Ovary (tissue), 3 donors: ENCODE measurements at regions not wholly inside any gene's neighbourhood (a gene's known extent, or its start where the extent isn't known, plus 50 kb on each side); places are given as distances from the start of the nearest gene placed in this dataset.

Experiments
- EP300 ChIP-seq: sonication (generic); formaldehyde crosslinking; IDR thresholded peaks from one replicate; pipeline ENCODE4 v1.6.1; 2017; ENCODE audit warnings: antibody characterized with exemption
- POLR2A ChIP-seq: fragments of 450-650 bp; IDR thresholded peaks from one replicate; pipeline ENCODE4 v1.6.1; 2017; ENCODE audit warnings: antibody characterized with exemption, mild to moderate bottlenecking, moderate library complexity
- TF ChIP-seq, protein P1 (sequence below), 3 donors: fragments of 450-650 bp in 2 of 3; fragments of 200-600 bp in 1 of 3; IDR thresholded peaks; one replicate each; pipeline versions ENCODE4 v1.5.1 to v1.8.0; 2016 to 2022; ENCODE audit warnings: antibody characterized with exemption in 3 of 3, mild to moderate bottlenecking in 1 of 3
- donor health status: DM: no; HTN: no; CAD: no.

DNA sequence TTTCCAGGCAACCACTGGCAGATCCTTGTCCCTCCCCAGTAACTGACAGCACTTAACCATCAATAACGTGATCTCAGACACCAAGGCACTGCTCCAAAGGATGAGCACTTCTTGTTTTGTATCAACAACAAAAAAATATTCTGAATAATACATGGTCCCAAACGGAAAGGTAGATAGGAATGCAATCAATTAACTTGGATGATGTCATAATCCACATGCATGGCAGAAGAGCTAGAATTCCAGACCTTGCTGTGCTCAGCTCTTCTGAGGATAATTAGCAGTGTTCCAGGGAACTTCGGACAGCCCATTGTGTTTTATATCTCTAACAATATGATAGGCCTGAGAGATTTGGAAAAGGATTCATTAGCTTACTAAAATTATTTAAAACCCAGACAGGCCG is 288.4 kb upstream of the PCSK5 start:
- no peak for TF ChIP-seq POLR2A
- no peak for TF ChIP-seq EP300
- TF ChIP-seq, protein P1, sequence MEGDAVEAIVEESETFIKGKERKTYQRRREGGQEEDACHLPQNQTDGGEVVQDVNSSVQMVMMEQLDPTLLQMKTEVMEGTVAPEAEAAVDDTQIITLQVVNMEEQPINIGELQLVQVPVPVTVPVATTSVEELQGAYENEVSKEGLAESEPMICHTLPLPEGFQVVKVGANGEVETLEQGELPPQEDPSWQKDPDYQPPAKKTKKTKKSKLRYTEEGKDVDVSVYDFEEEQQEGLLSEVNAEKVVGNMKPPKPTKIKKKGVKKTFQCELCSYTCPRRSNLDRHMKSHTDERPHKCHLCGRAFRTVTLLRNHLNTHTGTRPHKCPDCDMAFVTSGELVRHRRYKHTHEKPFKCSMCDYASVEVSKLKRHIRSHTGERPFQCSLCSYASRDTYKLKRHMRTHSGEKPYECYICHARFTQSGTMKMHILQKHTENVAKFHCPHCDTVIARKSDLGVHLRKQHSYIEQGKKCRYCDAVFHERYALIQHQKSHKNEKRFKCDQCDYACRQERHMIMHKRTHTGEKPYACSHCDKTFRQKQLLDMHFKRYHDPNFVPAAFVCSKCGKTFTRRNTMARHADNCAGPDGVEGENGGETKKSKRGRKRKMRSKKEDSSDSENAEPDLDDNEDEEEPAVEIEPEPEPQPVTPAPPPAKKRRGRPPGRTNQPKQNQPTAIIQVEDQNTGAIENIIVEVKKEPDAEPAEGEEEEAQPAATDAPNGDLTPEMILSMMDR (IDR thresholded peaks at IDR 0.05), result no peak
